OCI-LY1 (cell line): ENCODE measurements at regions not wholly inside any gene's neighbourhood (a gene's known extent, or its start where the extent isn't known, plus 50 kb on each side); places are given as distances from the start of the nearest gene placed in this dataset.

ENCODE experiments used
- H2AFZ ChIP-seq: fragments of 200-600 bp; sonication (generic), shearing (Covaris generic); 2 replicates; pipeline ENCODE4 v1.6.0; 2014; ENCODE audit warnings: antibody characterized with exemption, mild to moderate bottlenecking, low read length
- H3F3A ChIP-seq: fragments of 200-600 bp; sonication (generic), shearing (Covaris generic); 2 replicates; pipeline ENCODE4 v1.6.0; 2014; ENCODE audit warnings: mild to moderate bottlenecking, antibody characterized with exemption, low read length, moderate library complexity; ENCODE audit not compliant: insufficient read depth
- H3K27ac ChIP-seq: fragments of 200-600 bp; sonication (generic); 2 replicates; pipeline ENCODE4 v1.5.1; 2014; ENCODE audit warnings: low read length, mixed run types, mild to moderate bottlenecking, low read depth; ENCODE audit not compliant: poor library complexity, severe bottlenecking
- H3K27me3 ChIP-seq: fragments of 200-600 bp; sonication (generic); 2 replicates; pipeline ENCODE4 v1.6.0; 2014; ENCODE audit warnings: antibody characterized with exemption, mild to moderate bottlenecking, low read length, moderate library complexity; ENCODE audit not compliant: insufficient read depth
- H3K36me3 ChIP-seq: fragments of 200-600 bp; sonication (generic); 2 replicates; pipeline ENCODE4 v1.6.1; 2014; ENCODE audit warnings: mild to moderate bottlenecking, antibody characterized with exemption, low read length, moderate library complexity, mixed read lengths; ENCODE audit not compliant: insufficient read depth
- H3K4me1 ChIP-seq: fragments of 200-600 bp; sonication (generic); 2 replicates; pipeline ENCODE4 v1.5.1; 2014; ENCODE audit warnings: mild to moderate bottlenecking, low read length, moderate library complexity; ENCODE audit not compliant: insufficient read depth, severe bottlenecking
- H3K4me2 ChIP-seq: fragments of 200-600 bp; sonication (generic), shearing (Covaris generic); 2 replicates; pipeline ENCODE4 v1.6.1; 2014; ENCODE audit warnings: low read length
- H3K4me3 ChIP-seq: fragments of 200-600 bp; sonication (generic); 2 replicates; pipeline ENCODE4 v1.5.1; 2014; ENCODE audit warnings: low read length, low read depth, mild to moderate bottlenecking, mixed read lengths; ENCODE audit not compliant: poor library complexity, severe bottlenecking
- H3K79me2 ChIP-seq: fragments of 200-600 bp; shearing (Covaris generic); 2 replicates; pipeline ENCODE4 v1.6.1; 2016; ENCODE audit warnings: mixed run types, low read length, mixed read lengths; ENCODE audit not compliant: insufficient read depth
- H3K9ac ChIP-seq: fragments of 200-600 bp; sonication (generic), shearing (Covaris generic); 2 replicates; pipeline ENCODE4 v1.6.1; 2014; ENCODE audit warnings: mild to moderate bottlenecking, low read length, mixed read lengths
- H3K9me2 ChIP-seq: fragments of 200-600 bp; sonication (generic), shearing (Covaris generic); 2 replicates; pipeline ENCODE4 v1.6.1; 2014; ENCODE audit warnings: low read depth, mild to moderate bottlenecking, low read length, mixed read lengths
- H3K9me3 ChIP-seq: fragments of 200-600 bp; shearing (Covaris generic); 2 replicates; pipeline ENCODE4 v1.6.1; 2014; ENCODE audit warnings: low read length, mixed read lengths
- H4K20me1 ChIP-seq: fragments of 200-600 bp; sonication (generic), shearing (Covaris generic); 2 replicates; pipeline ENCODE4 v1.6.0; 2016; ENCODE audit warnings: mild to moderate bottlenecking, low read length; ENCODE audit not compliant: insufficient read depth
- CTCF ChIP-seq: fragments of 200-600 bp; sonication (generic), shearing (Covaris generic); IDR thresholded peaks from 2 replicates; pipeline ENCODE4 v1.5.1; 2017; ENCODE audit warnings: mild to moderate bottlenecking, antibody characterized with exemption, low read length, moderate library complexity, mixed read lengths
- EZH2 ChIP-seq: fragments of 200-600 bp; sonication (generic), shearing (Covaris generic); IDR thresholded peaks from 2 replicates; pipeline ENCODE4 v1.8.0; 2017; ENCODE audit warnings: borderline replicate concordance, mixed run types, mild to moderate bottlenecking, antibody characterized with exemption, low read length, moderate library complexity, mixed read lengths

GRCh38 chr4:65089666-65090065 is 580.6 kb downstream of the EPHA5 start:
- Histone ChIP-seq H2AFZ (no peak overlapping the region), H4K20me1 (no peaks in the 10 kb centered on the region), H3K27me3 (no peaks in the 10 kb centered on the region), H3K79me2 (no peaks in the 10 kb centered on the region), H3K9ac (no peak overlapping the region), H3K4me3 (no peak overlapping the region), H3K9me3 (no peaks in the 10 kb centered on the region), H3K4me1 (no peaks in the 10 kb centered on the region), H3K27ac (no peak overlapping the region), H3K4me2 (no peak overlapping the region), H3K36me3 (no peaks in the 10 kb centered on the region), H3K9me2 (no peaks in the 10 kb centered on the region), H3F3A (no peaks in the 10 kb centered on the region)
- TF ChIP-seq EZH2 (no peak), CTCF (peak; percentile 36)

- no peak overlapping the region for H3K4me2 ChIP-seq
- TF ChIP-seq CTCF (no peak), EZH2 (no peak)
- H3K36me3 ChIP-seq: no peaks in the 10 kb centered on the region
- H3K27ac ChIP-seq: no peak overlapping the region
- no peaks in the 10 kb centered on the region for H3K79me2 ChIP-seq
- no peaks in the 10 kb centered on the region for H3K9me3 ChIP-seq
- no peaks in the 10 kb centered on the region for H3K9me2 ChIP-seq
- no peak overlapping the region for H2AFZ ChIP-seq
- no peak overlapping the region for H3K4me3 ChIP-seq
- no peaks in the 10 kb centered on the region for H3F3A ChIP-seq
- H3K9ac ChIP-seq: no peak overlapping the region
- no peaks in the 10 kb centered on the region for H3K4me1 ChIP-seq
- no peaks in the 10 kb centered on the region for H3K27me3 ChIP-seq
- H4K20me1 ChIP-seq: no peaks in the 10 kb centered on the region
These were observed 587.2 kb downstream of the EPHA5 start for GRCh38 chr4:65083076-65083475.

GRCh38 chr4:65071564-65071963 is 598.7 kb downstream of the EPHA5 start:
- TF ChIP-seq CTCF: no peak
- TF ChIP-seq EZH2: no peak
- no peaks in the 10 kb centered on the region for H3K9me2 ChIP-seq
- no peaks in the 10 kb centered on the region for H3K79me2 ChIP-seq
- no peaks in the 10 kb centered on the region for H4K20me1 ChIP-seq
- H3K36me3 ChIP-seq: no peaks in the 10 kb centered on the region
- no peak overlapping the region for H3K9ac ChIP-seq
- no peak overlapping the region for H3K4me3 ChIP-seq
- H3K4me2 ChIP-seq: no peak overlapping the region
- H3K9me3 ChIP-seq: no peaks in the 10 kb centered on the region
- no peaks in the 10 kb centered on the region for H3K4me1 ChIP-seq
- H3K27me3 ChIP-seq: no peaks in the 10 kb centered on the region
- no peak overlapping the region for H3K27ac ChIP-seq
- H2AFZ ChIP-seq: no peak overlapping the region
- H3F3A ChIP-seq: no peaks in the 10 kb centered on the region
